ENCODE measurements at regions not wholly inside any gene's neighbourhood (a gene's known extent, or its start where the extent isn't known, plus 50 kb on each side); places are given as distances from the start of the nearest gene placed in this dataset.

DNA sequence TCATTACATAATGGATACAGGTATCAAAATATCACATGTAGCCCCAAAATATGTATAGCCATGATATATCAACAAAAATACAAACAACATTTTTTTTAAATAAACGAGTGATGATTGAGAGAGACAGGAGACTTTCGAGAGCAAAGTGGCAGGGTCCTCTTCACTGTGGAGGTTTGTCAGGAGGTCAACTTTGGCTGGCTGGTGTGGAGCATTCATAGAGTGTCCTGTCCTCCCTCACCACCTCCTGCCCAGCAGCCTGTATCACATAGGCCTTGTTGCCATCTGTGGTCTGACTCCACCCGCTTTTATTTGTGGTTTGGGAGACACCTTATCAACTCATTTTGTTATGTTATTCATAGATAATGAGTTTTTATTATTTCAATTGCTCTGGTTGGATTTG, 206.9 kb downstream of the SYK start:
- TF ChIP-seq EZH2 (IDR thresholded peaks at IDR 0.05; ENCODE audit: borderline replicate concordance, low read depth, low read length, poor library complexity, severe bottlenecking) (no peak), CTCF (conservative IDR thresholded peaks at IDR 0.05; ENCODE audit: low read depth, low read length) (no peak)
- POLR2A ChIA-PET (ENCODE audit: low non-redundant PET): no interaction called here
- BruUV-seq (replicated peaks): no TSS peak

GRCh38 chr9:91011891-91012290, 210.3 kb downstream of the SYK start:
- intact Hi-C loops (cut with micrococcal nuclease; ENCODE audit: unreplicated experiment): no loop called here
- POLR2A ChIA-PET (ENCODE audit: low non-redundant PET): no interaction called here
- H3K9me3 ChIP-seq (ENCODE audit: low read depth, low read length, poor library complexity, severe bottlenecking): no peaks in the 10 kb centered on the region
- no peaks in the 10 kb centered on the region for H3K27me3 ChIP-seq (replicated peaks; ENCODE audit: insufficient read depth, low read depth, low read length, poor library complexity)
- no peaks in the 10 kb centered on the region for H3K4me1 ChIP-seq (ENCODE audit: insufficient read depth, low read length, poor library complexity, severe bottlenecking)
- no peak overlapping the region for H3K4me3 ChIP-seq (ENCODE audit: low read depth, low read length, poor library complexity, severe bottlenecking)
- CTCF ChIA-PET: no interaction called here
- no peak for TF ChIP-seq CTCF (conservative IDR thresholded peaks at IDR 0.05; ENCODE audit: low read depth, low read length)
- no peak for TF ChIP-seq EZH2 (IDR thresholded peaks at IDR 0.05; ENCODE audit: borderline replicate concordance, low read depth, low read length, poor library complexity, severe bottlenecking)
- DNase-seq (ENCODE audit: low spot score): no peak
- H3K36me3 ChIP-seq (ENCODE audit: insufficient read depth, low read length, poor library complexity, severe bottlenecking): no peaks in the 10 kb centered on the region
- H3K27ac ChIP-seq (ENCODE audit: low read depth, low read length, poor library complexity, severe bottlenecking): no peak overlapping the region
- no TSS peak for BruUV-seq (replicated peaks)

More for the DNA sequence above, 206.9 kb downstream of the SYK start:
- CTCF ChIA-PET: no interaction called here
- Histone ChIP-seq H3K27ac (ENCODE audit: low read depth, low read length, poor library complexity, severe bottlenecking) (no peak overlapping the region), H3K36me3 (ENCODE audit: insufficient read depth, low read length, poor library complexity, severe bottlenecking) (no peaks in the 10 kb centered on the region), H3K4me1 (ENCODE audit: insufficient read depth, low read length, poor library complexity, severe bottlenecking) (no peaks in the 10 kb centered on the region), H3K4me3 (ENCODE audit: low read depth, low read length, poor library complexity, severe bottlenecking) (no peak overlapping the region), H3K9me3 (ENCODE audit: low read depth, low read length, poor library complexity, severe bottlenecking) (no peaks in the 10 kb centered on the region), H3K27me3 (replicated peaks; ENCODE audit: insufficient read depth, low read depth, low read length, poor library complexity) (no peaks in the 10 kb centered on the region)
- intact Hi-C loops (cut with micrococcal nuclease; ENCODE audit: unreplicated experiment): no loop called here
- no peak for DNase-seq (ENCODE audit: low spot score)

DNA sequence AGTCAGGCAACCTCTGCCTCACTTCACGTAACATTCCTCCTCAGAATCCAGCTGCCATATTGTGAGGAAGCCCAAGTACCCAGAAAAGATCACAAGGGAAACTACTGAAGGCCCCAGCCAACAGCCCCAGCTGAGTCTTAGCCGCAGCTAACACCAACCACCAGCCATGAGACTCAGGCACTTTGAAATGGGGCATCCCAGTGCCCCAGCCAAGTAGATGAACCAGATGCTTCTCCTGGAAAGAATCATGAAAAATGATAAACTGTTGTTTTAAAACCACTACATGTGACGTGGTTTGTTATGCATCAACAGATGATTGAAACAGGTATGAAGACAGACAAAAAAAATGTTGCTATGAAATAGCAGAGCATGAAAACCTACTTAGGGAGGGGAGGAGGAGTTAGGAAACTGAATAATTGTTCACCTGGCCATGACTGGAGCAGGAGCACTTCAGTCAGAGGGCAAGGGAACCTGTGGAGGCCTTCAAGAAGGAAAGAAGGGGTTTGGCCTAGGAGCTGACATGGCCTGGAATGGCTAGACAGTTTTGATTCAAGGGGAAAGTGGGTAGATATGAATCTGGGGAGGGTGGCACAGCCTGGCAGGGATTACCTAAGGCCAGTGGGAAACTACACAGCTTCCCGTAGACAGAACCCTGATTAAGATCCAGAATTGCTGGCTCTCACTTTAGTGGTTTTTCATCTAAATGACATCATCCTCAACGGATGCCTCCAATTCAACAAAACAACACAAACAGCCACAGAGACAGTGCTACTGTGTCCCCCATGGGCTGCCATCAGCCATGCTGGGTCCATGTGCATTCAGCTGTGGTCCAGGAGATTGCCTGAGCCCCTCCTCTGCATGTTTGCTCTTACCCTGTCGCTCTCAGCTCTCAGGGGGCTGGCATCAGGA, 211.6 kb downstream of the SYK start:
- no TSS peak for BruUV-seq (replicated peaks)
- intact Hi-C loops (cut with micrococcal nuclease; ENCODE audit: unreplicated experiment): no loop called here
- H3K4me3 ChIP-seq (ENCODE audit: low read depth, low read length, poor library complexity, severe bottlenecking): no peak overlapping the region
- no peaks in the 10 kb centered on the region for H3K9me3 ChIP-seq (ENCODE audit: low read depth, low read length, poor library complexity, severe bottlenecking)
- TF ChIP-seq EZH2 (IDR thresholded peaks at IDR 0.05; ENCODE audit: borderline replicate concordance, low read depth, low read length, poor library complexity, severe bottlenecking) (no peak), CTCF (conservative IDR thresholded peaks at IDR 0.05; ENCODE audit: low read depth, low read length) (no peak)
- no peaks in the 10 kb centered on the region for H3K4me1 ChIP-seq (ENCODE audit: insufficient read depth, low read length, poor library complexity, severe bottlenecking)
- no peaks in the 10 kb centered on the region for H3K36me3 ChIP-seq (ENCODE audit: insufficient read depth, low read length, poor library complexity, severe bottlenecking)
- no peak overlapping the region for H3K27ac ChIP-seq (ENCODE audit: low read depth, low read length, poor library complexity, severe bottlenecking)
- POLR2A ChIA-PET (ENCODE audit: low non-redundant PET): no interaction called here
- CTCF ChIA-PET: no interaction called here
- no peaks in the 10 kb centered on the region for H3K27me3 ChIP-seq (replicated peaks; ENCODE audit: insufficient read depth, low read depth, low read length, poor library complexity)
- DNase-seq (ENCODE audit: low spot score): no peak
